Suppressor macrophage treated with lipopolysaccharide for 4 hours (primary cell): ENCODE measurements at regions not wholly inside any gene's neighbourhood (a gene's known extent, or its start where the extent isn't known, plus 50 kb on each side); places are given as distances from the start of the nearest gene placed in this dataset.

Experiments
- DNase-seq: peaks from one replicate; pipeline ENCODE4 v3.0.0-alpha.2; 2020

GRCh38 chr18:11258039-11258610 is 108.8 kb upstream of the PIEZO2 start:
- peak; percentile 26 for DNase-seq

- DNase-seq, result no peak
Observed at GRCh38 chr18:11256251-11256650, 106.9 kb upstream of the PIEZO2 start.

GRCh38 chr18:11251891-11252270 is 102.5 kb upstream of the PIEZO2 start:
- peak; percentile 61 for DNase-seq

GRCh38 chr18:11251229-11251890 is 102.0 kb upstream of the PIEZO2 start:
- no peak for DNase-seq

GRCh38 chr18:11249391-11249790 is 100.0 kb upstream of the PIEZO2 start:
- no peak for DNase-seq

GRCh38 chr18:11247381-11247970 is 98.1 kb upstream of the PIEZO2 start:
- no peak for DNase-seq

- peak; percentile 14 for DNase-seq
Observed at GRCh38 chr18:11246495-11247300, 97.3 kb upstream of the PIEZO2 start.

- DNase-seq, result no peak
Observed at GRCh38 chr18:11245879-11246278, 96.5 kb upstream of the PIEZO2 start.

GRCh38 chr18:11237484-11237883 is 88.1 kb upstream of the PIEZO2 start:
- no peak for DNase-seq

GRCh38 chr18:11237066-11237465 is 87.7 kb upstream of the PIEZO2 start:
- no peak for DNase-seq

- no peak for DNase-seq
Observed at GRCh38 chr18:11224153-11224552, 74.8 kb upstream of the PIEZO2 start.

GRCh38 chr18:11219571-11219970 is 70.2 kb upstream of the PIEZO2 start:
- no peak for DNase-seq

GRCh38 chr18:11215216-11215615 is 65.8 kb upstream of the PIEZO2 start:
- no peak for DNase-seq

- no peak for DNase-seq
Observed at GRCh38 chr18:11204020-11204419, 54.7 kb upstream of the PIEZO2 start.

GRCh38 chr18:11199477-11199876 is 50.1 kb upstream of the PIEZO2 start:
- no peak for DNase-seq
